A172 (cell line): ENCODE measurements at regions not wholly inside any gene's neighbourhood (a gene's known extent, or its start where the extent isn't known, plus 50 kb on each side); places are given as distances from the start of the nearest gene placed in this dataset.

Experiments used
- DNase-seq: peaks from one replicate; pipeline ENCODE4 v3.0.0-alpha.2; 2015; ENCODE audit warnings: low spot score

GRCh38 chr14:95382747-95383146 lies 63.0 kb upstream of the CLMN start:
- no peak for DNase-seq

DNA sequence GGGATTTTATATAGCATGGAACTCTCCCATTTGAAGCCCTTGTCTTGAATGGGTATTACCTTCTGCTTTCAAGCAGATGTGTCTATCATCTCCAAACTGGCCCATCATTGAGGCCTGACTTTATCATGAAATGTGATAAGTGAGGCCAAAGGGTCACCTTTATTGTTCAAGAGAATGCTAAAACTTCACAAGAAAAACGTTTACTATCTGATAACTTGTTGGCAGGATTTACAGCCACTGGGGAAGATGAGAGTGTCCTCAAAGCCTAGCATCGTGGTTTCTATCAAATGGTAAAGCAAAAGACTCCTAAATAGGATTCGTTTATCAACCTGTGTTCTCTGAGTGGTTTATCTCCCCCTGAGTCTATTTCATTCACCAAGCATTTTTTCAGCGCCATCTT lies 62.0 kb upstream of the CLMN start:
- DNase-seq: no peak

- no peak for DNase-seq
These were observed 60.8 kb upstream of the CLMN start for GRCh38 chr14:95380350-95381042.

DNA sequence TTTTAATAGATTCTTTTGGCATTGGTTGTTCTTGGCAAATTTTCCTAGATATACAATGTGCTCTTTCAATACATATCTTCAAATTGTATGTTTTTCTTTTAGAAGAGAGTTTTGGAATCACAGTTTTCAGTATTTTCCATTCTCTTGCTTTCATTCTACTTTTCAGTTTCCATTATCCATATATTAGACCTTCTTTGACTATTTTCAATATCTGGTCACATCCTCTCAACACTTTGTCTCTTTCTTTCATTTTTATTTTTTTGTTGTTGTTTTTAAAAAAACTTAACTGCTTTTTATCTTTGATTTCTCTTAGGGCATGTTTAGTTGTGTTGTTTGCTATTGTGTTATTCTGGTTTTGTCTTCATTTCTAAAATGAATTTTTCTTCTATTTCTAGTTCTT lies 59.9 kb upstream of the CLMN start:
- DNase-seq: no peak

- DNase-seq: no peak
These were observed 55.9 kb upstream of the CLMN start for GRCh38 chr14:95375539-95376109.

DNA sequence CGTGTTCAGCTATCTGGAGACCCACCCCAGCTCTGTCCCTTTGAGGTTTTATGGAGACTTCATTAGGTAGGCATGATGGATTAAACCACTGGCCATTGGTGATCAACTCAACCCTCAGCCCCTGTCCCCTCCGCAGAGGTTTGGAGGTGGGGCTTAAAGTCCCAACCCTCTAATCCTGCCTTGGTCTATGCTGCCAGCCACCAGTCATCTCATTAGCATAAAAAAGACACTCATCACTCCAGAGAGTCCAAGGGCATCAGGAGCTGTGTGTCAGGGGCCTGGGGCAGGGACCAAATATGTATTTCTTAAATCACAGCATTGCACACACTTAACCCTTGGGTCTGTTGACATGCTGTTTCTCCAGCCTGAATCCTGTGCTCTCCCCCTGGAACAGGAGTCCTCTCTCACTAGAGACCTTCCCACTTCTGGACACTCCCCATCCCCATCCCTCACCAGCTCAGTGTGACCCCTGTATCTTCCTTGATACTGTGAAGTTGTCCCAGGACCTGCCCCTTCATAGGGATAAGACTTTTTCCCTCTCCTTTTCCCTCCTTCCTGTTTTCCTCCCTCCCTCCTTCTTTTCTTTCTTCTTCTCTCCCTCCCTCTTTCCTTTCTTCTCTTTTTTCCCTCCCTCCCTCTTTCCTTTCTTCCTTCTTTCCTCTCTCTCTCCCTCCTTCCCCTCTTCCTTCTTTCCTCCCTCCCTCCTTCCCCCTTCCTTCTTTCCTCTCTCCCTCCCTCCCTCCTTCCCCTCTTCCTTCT lies 54.7 kb upstream of the CLMN start:
- DNase-seq: no peak

DNA sequence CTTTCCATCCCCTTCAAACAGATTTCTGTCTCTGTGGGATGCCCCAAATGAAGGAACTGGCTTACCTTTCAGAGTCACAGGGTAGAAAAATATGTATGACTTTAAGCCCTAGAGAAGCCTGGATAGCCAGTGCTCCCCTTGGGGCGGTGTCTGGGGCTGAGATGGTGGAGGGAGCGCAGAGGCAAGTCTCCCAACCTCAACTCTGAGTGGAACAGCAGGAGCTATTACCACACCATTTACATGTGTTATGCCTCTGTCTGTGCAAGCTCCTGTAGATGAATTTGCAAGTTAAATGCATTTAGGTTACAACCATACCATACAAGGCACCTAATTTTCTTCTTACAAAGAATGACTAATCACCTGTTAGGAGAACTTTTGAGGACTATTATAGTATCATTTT lies 50.4 kb upstream of the CLMN start:
- no peak for DNase-seq
